Upper lobe of right lung (tissue), 1 donor: ENCODE measurements at regions not wholly inside any gene's neighbourhood (a gene's known extent, or its start where the extent isn't known, plus 50 kb on each side); places are given as distances from the start of the nearest gene placed in this dataset.
"Not testable (repeated sequence)": the region's sequence is repeated elsewhere in the genome, so short reads cannot be mapped to it uniquely, and the experiment has no call there.

Experiments
- ATAC-seq: fragments of 200-7000 bp; cut with Tn5 transposase; one replicate; pipeline ENCODE4 v1.9.1; 2020; ENCODE audit warnings: mild to moderate bottlenecking, moderate library complexity
- DNase-seq: peaks from one replicate; pipeline ENCODE4 v3.0.0-alpha.2; 2020
- H3K27ac ChIP-seq: fragments of 200-600 bp; one replicate; pipeline ENCODE4 v1.8.0; 2022
- H3K27me3 ChIP-seq: fragments of 200-600 bp; one replicate; pipeline ENCODE4 v1.8.0; 2022; ENCODE audit warnings: mild to moderate bottlenecking
- H3K36me3 ChIP-seq: fragments of 200-600 bp; one replicate; pipeline ENCODE4 v1.8.0; 2022
- H3K4me1 ChIP-seq: fragments of 200-600 bp; one replicate; pipeline ENCODE4 v1.8.0; 2022
- H3K4me3 ChIP-seq: fragments of 200-600 bp; one replicate; pipeline ENCODE4 v1.8.0; 2022; ENCODE audit warnings: mild to moderate bottlenecking
- H3K9me3 ChIP-seq: fragments of 200-600 bp; one replicate; pipeline ENCODE4 v1.8.0; 2022
- CTCF ChIP-seq: fragments of 200-600 bp; IDR thresholded peaks from one replicate; pipeline ENCODE4 v1.8.0; 2022; ENCODE audit warnings: antibody characterized with exemption
- intact Hi-C: fragments of 100-400 bp; cut with DNase I; formaldehyde crosslinking; loops from one replicate; pipeline ENCODE4 v1.11.0; 2022
- donor health status: DM: no; HTN: yes; CAD: no; lungs with severe emphysema.

GRCh38 chr9:33739398-33739797, 56.0 kb upstream of the PRSS3 start:
- TF ChIP-seq CTCF: no peak
- intact Hi-C loops: no loop called here
- ATAC-seq: no peak

GRCh38 chr9:33740075-33740474, 55.3 kb upstream of the PRSS3 start:
- peaks cover 6% of the 10 kb centered on the region for H3K27me3 ChIP-seq
- ATAC-seq (no peak), DNase-seq (no peak)
- TF ChIP-seq CTCF: no peak
- intact Hi-C loops: no loop called here
- no peaks in the 10 kb centered on the region for H3K9me3 ChIP-seq
- H3K27ac ChIP-seq: no peak overlapping the region
- no peaks in the 10 kb centered on the region for H3K4me1 ChIP-seq
- H3K4me3 ChIP-seq: no peak overlapping the region
- no peaks in the 10 kb centered on the region for H3K36me3 ChIP-seq

More at GRCh38 chr9:33739398-33739797, 56.0 kb upstream of the PRSS3 start:
- Histone ChIP-seq H3K9me3 (no peaks in the 10 kb centered on the region), H3K27me3 (peaks cover 11% of the 10 kb centered on the region), H3K27ac (no peak overlapping the region), H3K36me3 (no peaks in the 10 kb centered on the region), H3K4me1 (no peaks in the 10 kb centered on the region), H3K4me3 (no peak overlapping the region)
- no peak for DNase-seq

- intact Hi-C loops, H3K27me3 ChIP-seq, DNase-seq, H3K36me3 ChIP-seq, H3K4me1 ChIP-seq, H3K27ac ChIP-seq, H3K9me3 ChIP-seq, ATAC-seq, H3K4me3 ChIP-seq: not testable (repeated sequence)
Measured at GRCh38 chr9:33740958-33741357, 54.4 kb upstream of the PRSS3 start.

- intact Hi-C loops: no loop called here
- ATAC-seq: no peak
- no peak for DNase-seq
- no peaks in the 10 kb centered on the region for H3K27me3 ChIP-seq
- H3K4me3 ChIP-seq: no peak overlapping the region
- no peak for TF ChIP-seq CTCF
- no peak overlapping the region for H3K27ac ChIP-seq
- no peaks in the 10 kb centered on the region for H3K4me1 ChIP-seq
- H3K36me3 ChIP-seq: no peaks in the 10 kb centered on the region
- no peaks in the 10 kb centered on the region for H3K9me3 ChIP-seq
Measured at GRCh38 chr9:33742051-33742450, 53.3 kb upstream of the PRSS3 start.

- Histone ChIP-seq H3K27me3 (no peaks in the 10 kb centered on the region), H3K4me1 (no peaks in the 10 kb centered on the region), H3K9me3 (no peaks in the 10 kb centered on the region), H3K4me3 (no peak overlapping the region), H3K36me3 (no peaks in the 10 kb centered on the region), H3K27ac (no peak overlapping the region)
- no peak for ATAC-seq
- no peak for TF ChIP-seq CTCF
- intact Hi-C loops: no loop called here
- no peak for DNase-seq
Measured at GRCh38 chr9:33742519-33742918, 52.8 kb upstream of the PRSS3 start.
